ENCODE measurements at regions not wholly inside any gene's neighbourhood (a gene's known extent, or its start where the extent isn't known, plus 50 kb on each side); places are given as distances from the start of the nearest gene placed in this dataset.
"Not testable (repeated sequence)": the region's sequence is repeated elsewhere in the genome, so short reads cannot be mapped to it uniquely, and the experiment has no call there.

GRCh38 chr5:163915481-163915961 lies 410.1 kb downstream of the MAT2B start:
- DNase-seq (ENCODE audit: extremely low read depth, low read depth), result no peak
- no peak for TF ChIP-seq CTCF (IDR thresholded peaks at IDR 0.05; ENCODE audit: low read depth, low read length, missing control alignments)
- H3K4me3 ChIP-seq (replicated peaks; ENCODE audit: low read depth, low read length), result no peak overlapping the region

- H3K4me3 ChIP-seq (replicated peaks; ENCODE audit: low read depth, low read length), result no peak overlapping the region
- no peak for TF ChIP-seq CTCF (IDR thresholded peaks at IDR 0.05; ENCODE audit: low read depth, low read length, missing control alignments)
- no peak for DNase-seq (ENCODE audit: extremely low read depth, low read depth)
Measured at GRCh38 chr5:163916376-163916775, 411.0 kb downstream of the MAT2B start.

- DNase-seq (ENCODE audit: extremely low read depth, low read depth), result no peak
- TF ChIP-seq CTCF (IDR thresholded peaks at IDR 0.05; ENCODE audit: low read depth, low read length, missing control alignments), result no peak
Measured at GRCh38 chr5:163916861-163917260, 411.4 kb downstream of the MAT2B start.

GRCh38 chr5:163917747-163918146 lies 412.3 kb downstream of the MAT2B start:
- no peak overlapping the region for H3K4me3 ChIP-seq (replicated peaks; ENCODE audit: low read depth, low read length)
- DNase-seq (ENCODE audit: extremely low read depth, low read depth), result no peak

More at GRCh38 chr5:163916861-163917260, 411.4 kb downstream of the MAT2B start:
- no peak overlapping the region for H3K4me3 ChIP-seq (replicated peaks; ENCODE audit: low read depth, low read length)

GRCh38 chr5:163934990-163935389 lies 429.6 kb downstream of the MAT2B start:
- not testable (repeated sequence) for DNase-seq (ENCODE audit: extremely low read depth, low read depth); H3K4me3 ChIP-seq (replicated peaks; ENCODE audit: low read depth, low read length)

More at GRCh38 chr5:163917747-163918146, 412.3 kb downstream of the MAT2B start:
- no peak for TF ChIP-seq CTCF (IDR thresholded peaks at IDR 0.05; ENCODE audit: low read depth, low read length, missing control alignments)

GRCh38 chr5:163938595-163938994 lies 433.2 kb downstream of the MAT2B start:
- DNase-seq (ENCODE audit: extremely low read depth, low read depth), result no peak
- no peak for TF ChIP-seq CTCF (IDR thresholded peaks at IDR 0.05; ENCODE audit: low read depth, low read length, missing control alignments)

GRCh38 chr5:163941079-163941478 lies 435.7 kb downstream of the MAT2B start:
- no peak overlapping the region for H3K4me3 ChIP-seq (replicated peaks; ENCODE audit: low read depth, low read length)
- TF ChIP-seq CTCF (IDR thresholded peaks at IDR 0.05; ENCODE audit: low read depth, low read length, missing control alignments), result no peak
- DNase-seq (ENCODE audit: extremely low read depth, low read depth), result no peak

More at GRCh38 chr5:163938595-163938994, 433.2 kb downstream of the MAT2B start:
- no peak overlapping the region for H3K4me3 ChIP-seq (replicated peaks; ENCODE audit: low read depth, low read length)
